ENCODE measurements at regions not wholly inside any gene's neighbourhood (a gene's known extent, or its start where the extent isn't known, plus 50 kb on each side); places are given as distances from the start of the nearest gene placed in this dataset.

DNA sequence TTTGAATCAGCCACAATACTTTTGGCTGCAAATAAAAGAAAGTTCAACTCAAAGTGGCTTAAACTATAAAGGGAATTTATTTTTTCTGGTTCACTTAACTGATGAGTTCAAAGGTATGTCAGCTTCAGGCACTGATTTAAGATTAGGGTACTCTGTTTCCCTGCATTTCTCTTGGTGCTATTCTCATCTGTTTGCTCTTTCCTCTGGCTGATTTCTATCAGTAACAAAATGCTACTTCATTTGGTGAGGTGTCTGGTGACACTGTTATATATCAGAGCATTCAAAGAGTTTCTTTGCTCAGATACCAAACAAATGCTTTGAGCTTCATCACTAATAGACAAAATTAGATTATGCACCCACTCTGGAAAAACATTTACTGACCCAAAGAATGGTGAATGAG is 65.9 kb upstream of the HTR4 start:
- Histone ChIP-seq H3K27me3 (ENCODE audit: low read length) (peaks cover 67% of the 10 kb centered on the region), H3K36me3 (ENCODE audit: low read depth, low read length) (no peaks in the 10 kb centered on the region), H3K9ac (ENCODE audit: low read length) (no peak overlapping the region), H3K4me3 (ENCODE audit: low read length) (no peak overlapping the region), H4K20me1 (ENCODE audit: low read length) (no peaks in the 10 kb centered on the region), H3K9me2 (replicated peaks; ENCODE audit: low read length) (no peaks in the 10 kb centered on the region), H3K9me3 (ENCODE audit: low read length) (no peaks in the 10 kb centered on the region), H3K27ac (ENCODE audit: low read length) (no peak overlapping the region), H3F3A (ENCODE audit: low read length, unreplicated experiment) (no peaks in the 10 kb centered on the region), H2AFZ (ENCODE audit: low read length) (no peak overlapping the region), H3K79me2 (ENCODE audit: low read length) (no peaks in the 10 kb centered on the region), H3K4me2 (ENCODE audit: low read length) (no peak overlapping the region), H3K4me1 (ENCODE audit: insufficient read depth, low read length) (no peaks in the 10 kb centered on the region)
- intact Hi-C loops (cut with micrococcal nuclease), result no loop called here
- DNase-seq (no peak), ATAC-seq (no peak)
- TF ChIP-seq EZH2 (IDR thresholded peaks at IDR 0.05; ENCODE audit: low read length, unreplicated experiment), result no peak
- no peak for TF ChIP-seq EZH2phosphoT487 (IDR thresholded peaks at IDR 0.05; ENCODE audit: borderline replicate concordance, low read length)
- TF ChIP-seq, protein P1, sequence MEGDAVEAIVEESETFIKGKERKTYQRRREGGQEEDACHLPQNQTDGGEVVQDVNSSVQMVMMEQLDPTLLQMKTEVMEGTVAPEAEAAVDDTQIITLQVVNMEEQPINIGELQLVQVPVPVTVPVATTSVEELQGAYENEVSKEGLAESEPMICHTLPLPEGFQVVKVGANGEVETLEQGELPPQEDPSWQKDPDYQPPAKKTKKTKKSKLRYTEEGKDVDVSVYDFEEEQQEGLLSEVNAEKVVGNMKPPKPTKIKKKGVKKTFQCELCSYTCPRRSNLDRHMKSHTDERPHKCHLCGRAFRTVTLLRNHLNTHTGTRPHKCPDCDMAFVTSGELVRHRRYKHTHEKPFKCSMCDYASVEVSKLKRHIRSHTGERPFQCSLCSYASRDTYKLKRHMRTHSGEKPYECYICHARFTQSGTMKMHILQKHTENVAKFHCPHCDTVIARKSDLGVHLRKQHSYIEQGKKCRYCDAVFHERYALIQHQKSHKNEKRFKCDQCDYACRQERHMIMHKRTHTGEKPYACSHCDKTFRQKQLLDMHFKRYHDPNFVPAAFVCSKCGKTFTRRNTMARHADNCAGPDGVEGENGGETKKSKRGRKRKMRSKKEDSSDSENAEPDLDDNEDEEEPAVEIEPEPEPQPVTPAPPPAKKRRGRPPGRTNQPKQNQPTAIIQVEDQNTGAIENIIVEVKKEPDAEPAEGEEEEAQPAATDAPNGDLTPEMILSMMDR (conservative IDR thresholded peaks at IDR 0.05; ENCODE audit: low read depth, low read length), result no peak
- BruUV-seq (replicated peaks), result no TSS peak
- POLR2A ChIA-PET (ENCODE audit: unreplicated experiment), result no interaction called here
- CTCF ChIA-PET, result no interaction called here

DNA sequence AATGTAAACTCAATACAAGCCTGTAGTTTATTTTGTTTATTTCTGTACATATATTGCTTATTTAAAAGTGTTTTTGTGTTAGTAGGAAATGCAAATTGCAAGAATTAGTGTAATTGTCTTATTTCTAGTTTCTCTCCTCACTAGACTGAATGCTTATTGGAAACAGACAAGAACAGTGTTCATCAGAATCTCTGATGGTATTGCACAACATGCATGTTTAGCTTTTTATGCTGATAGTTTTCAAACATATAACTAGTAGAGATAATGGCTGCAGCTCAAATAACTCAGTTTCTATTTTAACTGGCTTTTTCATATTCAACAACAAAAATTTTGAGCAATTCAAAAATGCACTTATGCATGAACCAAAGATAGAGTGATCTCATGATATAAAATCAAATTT is 68.8 kb upstream of the HTR4 start:
- Histone ChIP-seq H2AFZ (ENCODE audit: low read length) (no peak overlapping the region), H3K36me3 (ENCODE audit: low read depth, low read length) (no peaks in the 10 kb centered on the region), H3K9me3 (ENCODE audit: low read length) (no peaks in the 10 kb centered on the region), H3K79me2 (ENCODE audit: low read length) (no peaks in the 10 kb centered on the region), H3K27me3 (ENCODE audit: low read length) (peaks cover 66% of the 10 kb centered on the region), H3K4me2 (ENCODE audit: low read length) (no peak overlapping the region), H4K20me1 (ENCODE audit: low read length) (no peaks in the 10 kb centered on the region), H3K4me1 (ENCODE audit: insufficient read depth, low read length) (no peaks in the 10 kb centered on the region), H3K9ac (ENCODE audit: low read length) (no peak overlapping the region), H3K4me3 (ENCODE audit: low read length) (no peak overlapping the region), H3K9me2 (replicated peaks; ENCODE audit: low read length) (no peaks in the 10 kb centered on the region), H3F3A (ENCODE audit: low read length, unreplicated experiment) (no peaks in the 10 kb centered on the region), H3K27ac (ENCODE audit: low read length) (no peak overlapping the region)
- ChIA-PET CTCF (no interaction called here), POLR2A (ENCODE audit: unreplicated experiment) (no interaction called here)
- TF ChIP-seq, protein P1 (conservative IDR thresholded peaks at IDR 0.05; ENCODE audit: low read depth, low read length), result no peak
- no peak for DNase-seq
- no TSS peak for BruUV-seq (replicated peaks)
- no peak for ATAC-seq
- intact Hi-C loops (cut with micrococcal nuclease), result no loop called here

DNA sequence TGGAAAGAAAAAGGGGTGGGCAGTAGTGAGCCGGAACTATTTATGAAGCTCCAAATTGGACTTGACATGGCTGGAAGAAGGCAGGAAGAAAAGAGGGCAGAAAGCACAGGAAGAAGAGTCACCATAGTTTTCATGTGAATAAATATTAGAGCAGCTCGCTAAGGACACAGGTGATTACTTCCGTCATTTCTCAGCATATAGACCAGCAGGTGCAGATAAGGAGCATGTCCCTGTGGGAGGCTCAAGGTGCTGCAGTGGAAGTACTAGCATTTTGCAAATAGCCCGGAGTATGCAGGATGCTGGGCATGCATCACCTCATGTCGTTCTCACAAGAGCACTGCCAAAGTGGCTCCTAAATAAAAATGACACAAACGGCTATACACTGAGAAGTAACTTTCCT is 71.3 kb upstream of the HTR4 start:
- no peak overlapping the region for H3K4me3 ChIP-seq (ENCODE audit: low read length)
- H3K9ac ChIP-seq (ENCODE audit: low read length), result no peak overlapping the region
- ChIA-PET CTCF (interaction anchor here (0.6 kb wide), 1 partner anchor 97 kb away, joined by 3 read pairs; no protein-coding TSS in a partner anchor), POLR2A (ENCODE audit: unreplicated experiment) (no interaction called here)
- H3K27me3 ChIP-seq (ENCODE audit: low read length), result peaks cover 41% of the 10 kb centered on the region
- no peak overlapping the region for H3K27ac ChIP-seq (ENCODE audit: low read length)
- no peaks in the 10 kb centered on the region for H3K36me3 ChIP-seq (ENCODE audit: low read depth, low read length)
- intact Hi-C loops (cut with micrococcal nuclease), result no loop called here
- H2AFZ ChIP-seq (ENCODE audit: low read length), result no peak overlapping the region
- DNase-seq (no peak), ATAC-seq (no peak)
- H3K9me2 ChIP-seq (replicated peaks; ENCODE audit: low read length), result no peaks in the 10 kb centered on the region
- BruUV-seq (replicated peaks), result no TSS peak
- no peaks in the 10 kb centered on the region for H3K9me3 ChIP-seq (ENCODE audit: low read length)
- no peaks in the 10 kb centered on the region for H4K20me1 ChIP-seq (ENCODE audit: low read length)
- no peak for TF ChIP-seq EZH2 (IDR thresholded peaks at IDR 0.05; ENCODE audit: low read length, unreplicated experiment)
- TF ChIP-seq EZH2phosphoT487 (IDR thresholded peaks at IDR 0.05; ENCODE audit: borderline replicate concordance, low read length), result no peak
- TF ChIP-seq, protein P1 (conservative IDR thresholded peaks at IDR 0.05; ENCODE audit: low read depth, low read length), result no peak
- no peaks in the 10 kb centered on the region for H3K79me2 ChIP-seq (ENCODE audit: low read length)
- H3K4me2 ChIP-seq (ENCODE audit: low read length), result no peak overlapping the region
- H3K4me1 ChIP-seq (ENCODE audit: insufficient read depth, low read length), result peaks cover 10% of the 10 kb centered on the region
- no peaks in the 10 kb centered on the region for H3F3A ChIP-seq (ENCODE audit: low read length, unreplicated experiment)
